Fibroblast of lung (primary cell): ENCODE measurements at regions not wholly inside any gene's neighbourhood (a gene's known extent, or its start where the extent isn't known, plus 50 kb on each side); places are given as distances from the start of the nearest gene placed in this dataset.
A peak's percentile ranks its signal among the peaks of the same experiment; 100 is the strongest.

Experiments used
- DNase-seq, 2 donors: peaks; one replicate each; pipeline versions ENCODE4 v3.0.0 to v3.0.0-alpha.2; 2010; ENCODE audit warnings: low read depth in 2 of 2
- H2AFZ ChIP-seq: 2 replicates; pipeline ENCODE4 v1.5.1; 2012; ENCODE audit warnings: low read length, control low read depth, inconsistent platforms
- H3K27ac ChIP-seq: 2 replicates; pipeline ENCODE4 v1.5.1; 2011; ENCODE audit warnings: low read length, control low read depth; ENCODE audit not compliant: insufficient read depth
- H3K27me3 ChIP-seq: 2 replicates; pipeline ENCODE4 v1.5.1; 2011; ENCODE audit warnings: mild to moderate bottlenecking, low read length; ENCODE audit not compliant: control insufficient read depth, insufficient read depth
- H3K36me3 ChIP-seq: 2 replicates; pipeline ENCODE4 v1.5.1; 2011; ENCODE audit warnings: low read length; ENCODE audit not compliant: control insufficient read depth, insufficient read depth
- H3K4me1 ChIP-seq: 2 replicates; pipeline ENCODE4 v1.5.1; 2011; ENCODE audit warnings: low read length; ENCODE audit not compliant: control insufficient read depth, insufficient read depth; ENCODE audit errors: extremely low read depth
- H3K4me2 ChIP-seq: 2 replicates; pipeline ENCODE4 v1.5.1; 2011; ENCODE audit warnings: low read length, control low read depth; ENCODE audit not compliant: insufficient read depth; ENCODE audit errors: extremely low read depth
- H3K4me3 ChIP-seq, 4 experiments: fragments of 200-600 bp in 1 of 4; sonication (generic) in 1 of 4; replicated peaks in 1 of 4; 2 replicates each; pipeline ENCODE4 v1.5.1; 2011 to 2016; ENCODE audit warnings: low read length in 4 of 4, low read depth in 3 of 4, mild to moderate bottlenecking in 3 of 4, control low read depth in 2 of 4, inconsistent platforms in 1 of 4, mixed read lengths in 1 of 4; ENCODE audit not compliant: insufficient read depth in 1 of 4; ENCODE audit errors: control extremely low read depth in 1 of 4
- H3K79me2 ChIP-seq: 2 replicates; pipeline ENCODE4 v1.5.1; 2012; ENCODE audit warnings: mild to moderate bottlenecking, low read length, inconsistent platforms; ENCODE audit not compliant: control insufficient read depth, insufficient read depth
- H3K9ac ChIP-seq: 2 replicates; pipeline ENCODE4 v1.5.1; 2011; ENCODE audit warnings: mild to moderate bottlenecking, low read length, control low read depth; ENCODE audit not compliant: insufficient read depth
- H3K9me3 ChIP-seq: 2 replicates; pipeline ENCODE4 v1.5.1; 2012; ENCODE audit warnings: low read depth, low read length; ENCODE audit not compliant: control insufficient read depth, insufficient read depth
- H4K20me1 ChIP-seq: 2 replicates; pipeline ENCODE4 v1.5.1; 2011; ENCODE audit warnings: low read length; ENCODE audit not compliant: control insufficient read depth, insufficient read depth; ENCODE audit errors: extremely low read depth
- CTCF ChIP-seq, 2 donors: IDR thresholded peaks in 1 of 2; conservative IDR thresholded peaks in 1 of 2; 1 replicate in 1 of 2; 2 replicates in 1 of 2; pipeline ENCODE4 v1.5.1; 2011 to 2012; ENCODE audit warnings: low read length in 2 of 2, control low read depth in 1 of 2, inconsistent platforms in 1 of 2, low read depth in 1 of 2, mild to moderate bottlenecking in 1 of 2
- EZH2 ChIP-seq: IDR thresholded peaks from 2 replicates; pipeline ENCODE4 v1.5.1; 2012; ENCODE audit warnings: low read length, control low read depth, mild to moderate bottlenecking; ENCODE audit errors: missing control alignments

GRCh38 chr16:63553980-63554379 lies 1517.7 kb upstream of the CDH8 start:
- Histone ChIP-seq H3K4me1 (no peaks in the 10 kb centered on the region), H3K27me3 (no peaks in the 10 kb centered on the region)
- TF ChIP-seq CTCF (conservative IDR thresholded peaks at IDR 0.05 in 1 of 2, IDR thresholded peaks at IDR 0.05 in 1 of 2; ENCODE audit: low read depth in 1 of 2, low read length in 2 of 2): no peak
- no peak for TF ChIP-seq EZH2

GRCh38 chr16:63539276-63539675 lies 1503.0 kb upstream of the CDH8 start:
- H3K4me3 ChIP-seq: no peak overlapping the region
- H2AFZ ChIP-seq: no peak overlapping the region
- TF ChIP-seq EZH2 (no peak), CTCF (conservative IDR thresholded peaks at IDR 0.05 in 1 of 2, IDR thresholded peaks at IDR 0.05 in 1 of 2; ENCODE audit: low read depth in 1 of 2, low read length in 2 of 2) (no peak)
- H3K4me1 ChIP-seq: no peaks in the 10 kb centered on the region
- H3K27ac ChIP-seq: no peak overlapping the region
- H3K27me3 ChIP-seq: no peaks in the 10 kb centered on the region
- peak in 1 of 2 donors; percentile 6 for DNase-seq
- H3K36me3 ChIP-seq: no peaks in the 10 kb centered on the region
- no peaks in the 10 kb centered on the region for H3K79me2 ChIP-seq
- H3K9me3 ChIP-seq: no peaks in the 10 kb centered on the region
- H4K20me1 ChIP-seq: no peaks in the 10 kb centered on the region
- H3K9ac ChIP-seq: no peak overlapping the region
- no peak overlapping the region for H3K4me2 ChIP-seq

More at GRCh38 chr16:63553980-63554379, 1517.7 kb upstream of the CDH8 start:
- no peak for DNase-seq
- Histone ChIP-seq H3K27ac (no peak overlapping the region), H2AFZ (no peak overlapping the region), H3K9ac (no peak overlapping the region), H3K4me2 (no peak overlapping the region), H3K9me3 (no peaks in the 10 kb centered on the region), H4K20me1 (no peaks in the 10 kb centered on the region), H3K36me3 (no peaks in the 10 kb centered on the region), H3K4me3 (no peak overlapping the region), H3K79me2 (no peaks in the 10 kb centered on the region)

- Histone ChIP-seq H3K27me3 (no peaks in the 10 kb centered on the region), H3K79me2 (no peaks in the 10 kb centered on the region), H3K27ac (no peak overlapping the region), H3K4me3 (no peak overlapping the region), H3K9ac (no peak overlapping the region), H3K9me3 (no peaks in the 10 kb centered on the region), H2AFZ (no peak overlapping the region), H3K4me1 (no peaks in the 10 kb centered on the region), H4K20me1 (no peaks in the 10 kb centered on the region), H3K36me3 (no peaks in the 10 kb centered on the region), H3K4me2 (no peak overlapping the region)
- no peak for DNase-seq
- TF ChIP-seq CTCF (conservative IDR thresholded peaks at IDR 0.05 in 1 of 2, IDR thresholded peaks at IDR 0.05 in 1 of 2; ENCODE audit: low read depth in 1 of 2, low read length in 2 of 2): no peak
- no peak for TF ChIP-seq EZH2
Measured at GRCh38 chr16:63530974-63531373, 1494.7 kb upstream of the CDH8 start.
